Neural cell (in vitro differentiated cells): ENCODE measurements at regions not wholly inside any gene's neighbourhood (a gene's known extent, or its start where the extent isn't known, plus 50 kb on each side); places are given as distances from the start of the nearest gene placed in this dataset.

ENCODE experiments used
- H2AFZ ChIP-seq: fragments of 200-600, 300-800 bp; sonication (generic), shearing (Covaris generic); 2 replicates; pipeline ENCODE4 v1.6.0; 2014; ENCODE audit warnings: low read depth, mild to moderate bottlenecking, antibody characterized with exemption, low read length, moderate library complexity
- H3F3A ChIP-seq: fragments of 200-600 bp; shearing (Covaris generic); 2 replicates; pipeline ENCODE4 v1.6.1; 2016; ENCODE audit warnings: mild to moderate bottlenecking, moderate library complexity, mixed read lengths, antibody characterized with exemption, low read length; ENCODE audit not compliant: insufficient read depth, poor library complexity, severe bottlenecking
- H3K27ac ChIP-seq: fragments of 200-600, 300-800 bp; sonication (generic), shearing (Covaris generic); 2 replicates; pipeline ENCODE4 v1.5.1; 2014; ENCODE audit warnings: mild to moderate bottlenecking, low read length, moderate library complexity
- H3K27me3 ChIP-seq: fragments of 300-800, 200-600 bp; sonication (generic), shearing (Covaris generic); 2 replicates; pipeline ENCODE4 v1.6.0; 2014; ENCODE audit warnings: mild to moderate bottlenecking, low read depth, low read length, moderate library complexity; ENCODE audit not compliant: insufficient read depth
- H3K36me3 ChIP-seq: fragments of 300-800, 200-600 bp; sonication (generic), shearing (Covaris generic); 2 replicates; pipeline ENCODE4 v1.5.1; 2014; ENCODE audit warnings: mild to moderate bottlenecking, antibody characterized with exemption, low read length, moderate library complexity; ENCODE audit not compliant: insufficient read depth
- H3K4me2 ChIP-seq: fragments of 300-800, 200-600 bp; sonication (generic), shearing (Covaris generic); 2 replicates; pipeline ENCODE4 v1.6.0; 2014; ENCODE audit warnings: mild to moderate bottlenecking, low read length
- H3K4me3 ChIP-seq: fragments of 300-800, 200-600 bp; sonication (generic), shearing (Covaris generic); 2 replicates; pipeline ENCODE4 v1.5.1; 2014; ENCODE audit warnings: mild to moderate bottlenecking, low read length, moderate library complexity
- H3K79me2 ChIP-seq: fragments of 200-600 bp; shearing (Covaris generic); replicated peaks from 2 replicates; pipeline ENCODE4 v1.6.0; 2014; ENCODE audit warnings: mild to moderate bottlenecking, low read length, moderate library complexity; ENCODE audit not compliant: insufficient read depth
- H3K9ac ChIP-seq: fragments of 300-800, 200-600 bp; sonication (generic), shearing (Covaris generic); 2 replicates; pipeline ENCODE4 v1.6.1; 2016; ENCODE audit warnings: mild to moderate bottlenecking, low read length, mixed read lengths
- H3K9me2 ChIP-seq: fragments of 200-600 bp; shearing (Covaris generic); 2 replicates; pipeline ENCODE4 v1.6.1; 2016; ENCODE audit warnings: mild to moderate bottlenecking, low read length, mixed read lengths; ENCODE audit not compliant: insufficient read depth
- H3K9me3 ChIP-seq: fragments of 200-600, 300-800 bp; sonication (generic), shearing (Covaris generic); 2 replicates; pipeline ENCODE4 v1.6.1; 2016; ENCODE audit warnings: mild to moderate bottlenecking, mixed run types, low read length, moderate library complexity, mixed read lengths
- H4K20me1 ChIP-seq: fragments of 200-600 bp; shearing (Covaris generic); 2 replicates; pipeline ENCODE4 v1.6.1; 2016; ENCODE audit warnings: mild to moderate bottlenecking, mixed run types; ENCODE audit not compliant: insufficient read depth
- MXI1 ChIP-seq: fragments of 450-650 bp; conservative IDR thresholded peaks from 2 replicates; pipeline ENCODE4 v1.6.1; 2014; ENCODE audit warnings: antibody characterized with exemption, mild to moderate bottlenecking; ENCODE audit not compliant: poor library complexity, severe bottlenecking
- POLR2AphosphoS5 ChIP-seq: IDR thresholded peaks from 2 replicates; pipeline ENCODE4 v1.6.1; 2012
- SMC3 ChIP-seq: fragments of 450-650 bp; conservative IDR thresholded peaks from 2 replicates; pipeline ENCODE4 v1.6.1; 2014; ENCODE audit warnings: antibody characterized with exemption, mild to moderate bottlenecking, moderate library complexity; ENCODE audit not compliant: poor library complexity
- small RNA-seq, 3 experiments: library from RNA; depleted of rRNA; stranded (forward); fragments of <200 nt; gene quantifications; one replicate each; pipeline ENCODE3, GENCODE V24; 2012
- TF ChIP-seq, protein P1 (sequence below): IDR thresholded peaks from 2 replicates; pipeline ENCODE4 v1.6.1; 2012; ENCODE audit warnings: borderline replicate concordance
- TF ChIP-seq, protein P2 (sequence below): fragments of 450-650 bp; IDR thresholded peaks from 2 replicates; pipeline ENCODE4 v1.5.1; 2014; ENCODE audit warnings: antibody characterized with exemption, mild to moderate bottlenecking, moderate library complexity; ENCODE audit not compliant: poor library complexity, severe bottlenecking

DNA sequence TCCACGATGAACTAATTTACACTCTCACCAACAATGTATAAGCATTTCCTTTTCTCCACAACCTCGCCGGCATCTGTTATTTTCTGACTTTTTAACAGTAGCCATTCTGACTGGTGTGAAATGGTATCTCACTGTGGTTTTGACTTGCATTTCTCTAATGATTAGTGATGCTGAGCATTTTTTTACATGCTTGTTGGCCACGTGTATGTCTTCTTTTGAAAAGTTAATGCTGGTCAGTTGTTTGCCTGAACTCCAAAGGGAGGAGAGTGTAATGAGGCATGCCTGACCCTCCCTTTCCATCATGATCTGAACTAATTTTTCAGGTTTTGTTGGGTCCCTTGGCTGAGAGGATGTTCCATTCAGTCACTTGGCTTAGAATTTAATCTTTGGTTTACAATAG lies 50.7 kb upstream of the SVIL start:
- Histone ChIP-seq H2AFZ (no peak overlapping the region), H3F3A (no peaks in the 10 kb centered on the region), H3K36me3 (no peaks in the 10 kb centered on the region), H3K4me3 (no peak overlapping the region), H3K9me3 (no peaks in the 10 kb centered on the region), H3K79me2 (peaks cover 13% of the 10 kb centered on the region), H3K9me2 (no peaks in the 10 kb centered on the region), H3K27me3 (no peaks in the 10 kb centered on the region), H3K9ac (no peak overlapping the region), H3K4me2 (no peak overlapping the region), H4K20me1 (no peaks in the 10 kb centered on the region), H3K27ac (no peak overlapping the region)
- no peak for TF ChIP-seq POLR2AphosphoS5
- no peak for TF ChIP-seq SMC3
- no peak for TF ChIP-seq MXI1
- TF ChIP-seq, protein P1, sequence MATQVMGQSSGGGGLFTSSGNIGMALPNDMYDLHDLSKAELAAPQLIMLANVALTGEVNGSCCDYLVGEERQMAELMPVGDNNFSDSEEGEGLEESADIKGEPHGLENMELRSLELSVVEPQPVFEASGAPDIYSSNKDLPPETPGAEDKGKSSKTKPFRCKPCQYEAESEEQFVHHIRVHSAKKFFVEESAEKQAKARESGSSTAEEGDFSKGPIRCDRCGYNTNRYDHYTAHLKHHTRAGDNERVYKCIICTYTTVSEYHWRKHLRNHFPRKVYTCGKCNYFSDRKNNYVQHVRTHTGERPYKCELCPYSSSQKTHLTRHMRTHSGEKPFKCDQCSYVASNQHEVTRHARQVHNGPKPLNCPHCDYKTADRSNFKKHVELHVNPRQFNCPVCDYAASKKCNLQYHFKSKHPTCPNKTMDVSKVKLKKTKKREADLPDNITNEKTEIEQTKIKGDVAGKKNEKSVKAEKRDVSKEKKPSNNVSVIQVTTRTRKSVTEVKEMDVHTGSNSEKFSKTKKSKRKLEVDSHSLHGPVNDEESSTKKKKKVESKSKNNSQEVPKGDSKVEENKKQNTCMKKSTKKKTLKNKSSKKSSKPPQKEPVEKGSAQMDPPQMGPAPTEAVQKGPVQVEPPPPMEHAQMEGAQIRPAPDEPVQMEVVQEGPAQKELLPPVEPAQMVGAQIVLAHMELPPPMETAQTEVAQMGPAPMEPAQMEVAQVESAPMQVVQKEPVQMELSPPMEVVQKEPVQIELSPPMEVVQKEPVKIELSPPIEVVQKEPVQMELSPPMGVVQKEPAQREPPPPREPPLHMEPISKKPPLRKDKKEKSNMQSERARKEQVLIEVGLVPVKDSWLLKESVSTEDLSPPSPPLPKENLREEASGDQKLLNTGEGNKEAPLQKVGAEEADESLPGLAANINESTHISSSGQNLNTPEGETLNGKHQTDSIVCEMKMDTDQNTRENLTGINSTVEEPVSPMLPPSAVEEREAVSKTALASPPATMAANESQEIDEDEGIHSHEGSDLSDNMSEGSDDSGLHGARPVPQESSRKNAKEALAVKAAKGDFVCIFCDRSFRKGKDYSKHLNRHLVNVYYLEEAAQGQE: no peak
- TF ChIP-seq, protein P2, sequence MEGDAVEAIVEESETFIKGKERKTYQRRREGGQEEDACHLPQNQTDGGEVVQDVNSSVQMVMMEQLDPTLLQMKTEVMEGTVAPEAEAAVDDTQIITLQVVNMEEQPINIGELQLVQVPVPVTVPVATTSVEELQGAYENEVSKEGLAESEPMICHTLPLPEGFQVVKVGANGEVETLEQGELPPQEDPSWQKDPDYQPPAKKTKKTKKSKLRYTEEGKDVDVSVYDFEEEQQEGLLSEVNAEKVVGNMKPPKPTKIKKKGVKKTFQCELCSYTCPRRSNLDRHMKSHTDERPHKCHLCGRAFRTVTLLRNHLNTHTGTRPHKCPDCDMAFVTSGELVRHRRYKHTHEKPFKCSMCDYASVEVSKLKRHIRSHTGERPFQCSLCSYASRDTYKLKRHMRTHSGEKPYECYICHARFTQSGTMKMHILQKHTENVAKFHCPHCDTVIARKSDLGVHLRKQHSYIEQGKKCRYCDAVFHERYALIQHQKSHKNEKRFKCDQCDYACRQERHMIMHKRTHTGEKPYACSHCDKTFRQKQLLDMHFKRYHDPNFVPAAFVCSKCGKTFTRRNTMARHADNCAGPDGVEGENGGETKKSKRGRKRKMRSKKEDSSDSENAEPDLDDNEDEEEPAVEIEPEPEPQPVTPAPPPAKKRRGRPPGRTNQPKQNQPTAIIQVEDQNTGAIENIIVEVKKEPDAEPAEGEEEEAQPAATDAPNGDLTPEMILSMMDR: no peak

Small RNAs in the stretch of these regions (small RNA-seq; reads per million reads assigned to genes)
- gene CKS1BP2 (0 reads per million in 3 experiments), gene RNU6-908P (0 to 0.08 (median 0) reads per million in 3 experiments)
